ENCODE measurements at regions not wholly inside any gene's neighbourhood (a gene's known extent, or its start where the extent isn't known, plus 50 kb on each side); places are given as distances from the start of the nearest gene placed in this dataset.

- DNase-seq (ENCODE audit: low read depth in 1 of 2, low spot score in 1 of 2), result no peak
- TF ChIP-seq JUND (IDR thresholded peaks at IDR 0.05; ENCODE audit: low read depth), result no peak
- in situ Hi-C loops (cut with HindIII; ENCODE audit: low pct_unique_long_range_greater_than_20kb, low sequenced_read_pairs), result no loop called here
These were observed 107.8 kb upstream of the RAPGEF2 start for GRCh38 chr4:158995040-158995439.

DNA sequence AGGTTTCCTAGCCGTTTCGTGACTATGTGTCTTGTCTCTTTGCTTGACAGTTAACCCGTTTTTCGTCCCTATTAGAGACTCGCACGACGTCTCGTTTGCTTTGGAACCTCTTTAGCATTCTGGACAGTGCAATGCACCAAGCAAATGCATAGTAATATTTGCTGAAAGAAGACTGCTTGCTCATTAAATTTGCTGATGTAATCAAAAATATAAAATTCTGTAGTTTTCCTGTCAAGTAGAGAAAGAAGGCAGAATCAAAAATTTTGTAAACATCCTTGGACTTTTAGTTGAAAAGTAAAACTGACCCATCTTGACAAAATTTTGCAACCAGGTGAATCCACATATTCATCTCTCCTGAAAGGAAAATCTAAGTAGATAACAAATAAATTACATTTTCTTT, 106.9 kb upstream of the RAPGEF2 start:
- in situ Hi-C loops (cut with HindIII; ENCODE audit: low pct_unique_long_range_greater_than_20kb, low sequenced_read_pairs), result no loop called here
- no peak for DNase-seq (ENCODE audit: low read depth in 1 of 2, low spot score in 1 of 2)
- no peak for TF ChIP-seq JUND (IDR thresholded peaks at IDR 0.05; ENCODE audit: low read depth)

- TF ChIP-seq JUND (IDR thresholded peaks at IDR 0.05; ENCODE audit: low read depth), result no peak
- in situ Hi-C loops (cut with HindIII; ENCODE audit: low pct_unique_long_range_greater_than_20kb, low sequenced_read_pairs), result no loop called here
- no peak for DNase-seq (ENCODE audit: low read depth in 1 of 2, low spot score in 1 of 2)
These were observed 106.2 kb upstream of the RAPGEF2 start for GRCh38 chr4:158996669-158997074.

- in situ Hi-C loops (cut with HindIII; ENCODE audit: low pct_unique_long_range_greater_than_20kb, low sequenced_read_pairs), result no loop called here
- no peak for DNase-seq (ENCODE audit: low read depth in 1 of 2, low spot score in 1 of 2)
- TF ChIP-seq JUND (IDR thresholded peaks at IDR 0.05; ENCODE audit: low read depth), result no peak
These were observed 105.1 kb upstream of the RAPGEF2 start for GRCh38 chr4:158997660-158998349.

- in situ Hi-C loops (cut with HindIII; ENCODE audit: low pct_unique_long_range_greater_than_20kb, low sequenced_read_pairs), result no loop called here
- no peak for TF ChIP-seq JUND (IDR thresholded peaks at IDR 0.05; ENCODE audit: low read depth)
- DNase-seq (ENCODE audit: low read depth in 1 of 2, low spot score in 1 of 2), result no peak
These were observed 104.3 kb upstream of the RAPGEF2 start for GRCh38 chr4:158998624-158999023.

DNA sequence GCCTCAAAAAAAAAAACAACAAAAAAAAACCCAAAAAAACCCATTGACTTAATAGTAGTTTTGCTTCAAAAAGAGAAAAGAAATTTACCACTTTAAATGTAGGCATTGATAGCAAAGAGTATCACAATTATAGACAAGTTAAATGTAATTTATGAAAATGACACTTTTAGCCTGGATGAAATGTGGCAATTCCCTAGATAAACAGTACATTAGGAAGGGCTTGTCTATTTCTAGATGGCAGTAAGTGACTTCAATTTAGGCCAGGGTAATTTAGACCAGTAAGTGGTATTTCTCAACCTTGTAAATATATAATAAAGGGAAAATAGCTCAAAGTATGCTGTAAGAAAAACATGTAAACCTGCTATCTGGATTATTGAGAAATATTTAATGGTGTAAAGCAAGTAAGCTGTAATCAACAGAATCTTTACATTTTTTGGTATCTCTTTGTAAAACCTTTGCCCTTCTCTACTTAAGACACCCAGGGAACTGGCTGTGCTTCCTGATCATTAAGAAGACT, 103.7 kb upstream of the RAPGEF2 start:
- in situ Hi-C loops (cut with HindIII; ENCODE audit: low pct_unique_long_range_greater_than_20kb, low sequenced_read_pairs), result no loop called here
- TF ChIP-seq JUND (IDR thresholded peaks at IDR 0.05; ENCODE audit: low read depth), result no peak
- no peak for DNase-seq (ENCODE audit: low read depth in 1 of 2, low spot score in 1 of 2)

DNA sequence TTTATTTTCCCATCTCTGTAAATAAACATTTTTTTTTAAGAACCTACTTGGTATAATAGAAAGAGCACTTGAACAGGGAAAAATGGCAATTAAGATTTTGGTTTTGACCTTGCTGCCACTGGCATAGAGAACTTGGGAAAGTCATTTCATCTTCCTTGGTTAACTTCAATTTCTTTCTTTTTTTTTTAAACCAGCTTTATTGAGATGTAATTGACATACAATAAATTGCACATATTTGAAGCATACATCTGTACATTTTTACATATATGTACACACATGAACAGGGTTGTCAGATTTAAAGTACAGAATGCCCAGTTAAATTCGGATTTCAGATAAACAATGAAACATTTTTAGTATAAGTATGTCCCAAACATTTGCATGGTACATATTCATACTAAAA, 103.0 kb upstream of the RAPGEF2 start:
- DNase-seq (ENCODE audit: low read depth in 1 of 2, low spot score in 1 of 2), result no peak
- in situ Hi-C loops (cut with HindIII; ENCODE audit: low pct_unique_long_range_greater_than_20kb, low sequenced_read_pairs), result no loop called here
- TF ChIP-seq JUND (IDR thresholded peaks at IDR 0.05; ENCODE audit: low read depth), result no peak

GRCh38 chr4:159002950-159003349, 99.9 kb upstream of the RAPGEF2 start:
- no peak for TF ChIP-seq JUND (IDR thresholded peaks at IDR 0.05; ENCODE audit: low read depth)
- in situ Hi-C loops (cut with HindIII; ENCODE audit: low pct_unique_long_range_greater_than_20kb, low sequenced_read_pairs), result no loop called here
- no peak for DNase-seq (ENCODE audit: low read depth in 1 of 2, low spot score in 1 of 2)

- no peak for TF ChIP-seq JUND (IDR thresholded peaks at IDR 0.05; ENCODE audit: low read depth)
- in situ Hi-C loops (cut with HindIII; ENCODE audit: low pct_unique_long_range_greater_than_20kb, low sequenced_read_pairs), result no loop called here
- no peak for DNase-seq (ENCODE audit: low read depth in 1 of 2, low spot score in 1 of 2)
These were observed 99.2 kb upstream of the RAPGEF2 start for GRCh38 chr4:159003420-159004253.

DNA sequence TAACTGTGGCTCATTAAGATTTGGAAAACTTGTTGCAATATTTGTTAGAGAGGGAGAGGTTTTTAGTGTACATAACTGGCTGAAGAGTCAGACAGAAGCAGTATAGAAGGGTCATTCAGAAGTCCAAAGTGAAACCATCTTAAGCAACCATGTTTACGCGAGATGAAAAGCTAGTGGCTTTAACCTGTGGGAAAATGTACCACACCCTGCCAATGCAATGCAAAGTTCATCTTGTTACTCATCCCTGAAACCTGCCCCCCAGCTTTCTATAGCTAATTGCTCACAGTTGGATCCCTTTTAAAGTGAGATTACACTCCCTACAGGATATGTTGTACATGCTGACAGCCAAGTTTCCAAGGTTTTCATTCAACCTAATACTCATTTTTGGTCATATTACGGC, 96.7 kb upstream of the RAPGEF2 start:
- DNase-seq (ENCODE audit: low read depth in 1 of 2, low spot score in 1 of 2), result no peak
- no peak for TF ChIP-seq JUND (IDR thresholded peaks at IDR 0.05; ENCODE audit: low read depth)
- in situ Hi-C loops (cut with HindIII; ENCODE audit: low pct_unique_long_range_greater_than_20kb, low sequenced_read_pairs), result no loop called here

DNA sequence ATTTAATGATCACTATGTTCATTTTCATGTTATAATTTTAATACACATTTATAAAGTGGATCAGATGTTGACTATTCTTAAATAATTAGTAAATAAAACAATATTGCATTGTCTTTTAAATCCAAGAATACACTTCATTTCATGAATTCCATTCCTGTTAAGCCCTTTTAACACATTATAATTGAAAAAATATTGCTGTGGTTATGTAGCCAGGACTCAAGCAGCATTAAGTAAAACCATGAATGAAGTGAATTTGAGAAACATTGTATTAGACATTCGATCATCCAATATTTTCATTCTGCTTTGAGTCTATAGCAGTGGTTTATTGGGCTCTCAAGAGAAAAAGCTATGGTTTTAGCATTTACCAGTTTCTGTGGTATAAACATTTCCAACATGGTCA, 94.2 kb upstream of the RAPGEF2 start:
- no peak for DNase-seq (ENCODE audit: low read depth in 1 of 2, low spot score in 1 of 2)
- TF ChIP-seq JUND (IDR thresholded peaks at IDR 0.05; ENCODE audit: low read depth), result no peak
- in situ Hi-C loops (cut with HindIII; ENCODE audit: low pct_unique_long_range_greater_than_20kb, low sequenced_read_pairs), result no loop called here

DNA sequence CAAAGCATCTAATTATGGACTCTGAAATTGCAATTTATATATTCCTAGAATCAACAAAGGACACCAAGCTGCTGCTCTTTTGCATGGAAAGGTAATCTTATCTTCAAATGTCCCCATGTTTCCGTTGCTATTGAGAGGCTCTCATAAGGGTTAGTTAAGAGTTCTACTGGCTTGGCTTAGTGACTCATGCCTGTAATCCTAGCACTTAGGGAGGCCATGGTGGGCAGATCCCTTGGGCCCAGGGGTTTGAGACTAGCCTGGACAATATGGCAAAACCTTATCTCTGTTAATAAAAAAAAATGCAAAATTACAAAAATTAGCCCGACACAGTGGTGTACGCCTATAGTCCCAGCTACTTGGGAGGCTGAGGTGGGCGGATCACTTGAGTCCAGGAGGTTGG, 93.4 kb upstream of the RAPGEF2 start:
- DNase-seq (ENCODE audit: low read depth in 1 of 2, low spot score in 1 of 2), result no peak
- in situ Hi-C loops (cut with HindIII; ENCODE audit: low pct_unique_long_range_greater_than_20kb, low sequenced_read_pairs), result no loop called here
- TF ChIP-seq JUND (IDR thresholded peaks at IDR 0.05; ENCODE audit: low read depth), result no peak

- no peak for TF ChIP-seq JUND (IDR thresholded peaks at IDR 0.05; ENCODE audit: low read depth)
- in situ Hi-C loops (cut with HindIII; ENCODE audit: low pct_unique_long_range_greater_than_20kb, low sequenced_read_pairs), result no loop called here
- no peak for DNase-seq (ENCODE audit: low read depth in 1 of 2, low spot score in 1 of 2)
These were observed 92.8 kb upstream of the RAPGEF2 start for GRCh38 chr4:159010100-159010499.

All from T47D (cell line).